Left ventricle myocardium inferior (tissue), 1 donor: ENCODE measurements at regions not wholly inside any gene's neighbourhood (a gene's known extent, or its start where the extent isn't known, plus 50 kb on each side); places are given as distances from the start of the nearest gene placed in this dataset.
A peak's percentile ranks its signal among the peaks of the same experiment; 100 is the strongest.

Experiments
- DNase-seq: peaks from one replicate; pipeline ENCODE4 v3.0.0-alpha.2; 2020
- H3K27ac ChIP-seq: fragments of 200-600 bp; replicated peaks from 2 replicates; pipeline ENCODE4 v1.8.0; 2021
- H3K27me3 ChIP-seq: fragments of 200-600 bp; 2 replicates; pipeline ENCODE4 v1.8.0; 2021; ENCODE audit warnings: low read depth
- H3K36me3 ChIP-seq: fragments of 200-600 bp; 2 replicates; pipeline ENCODE4 v1.8.0; 2021
- H3K4me1 ChIP-seq: fragments of 200-600 bp; 2 replicates; pipeline ENCODE4 v1.8.0; 2021
- H3K4me3 ChIP-seq: fragments of 200-600 bp; 2 replicates; pipeline ENCODE4 v1.8.0; 2021; ENCODE audit warnings: mild to moderate bottlenecking, moderate library complexity
- H3K9me3 ChIP-seq: fragments of 200-600 bp; replicated peaks from 2 replicates; pipeline ENCODE4 v1.8.0; 2021
- intact Hi-C: fragments of 100-400 bp; cut with micrococcal nuclease; formaldehyde crosslinking; loops from one replicate; pipeline ENCODE4 v1.11.0; 2022
- TF ChIP-seq, protein P1 (sequence below): fragments of 200-600 bp; IDR thresholded peaks from 2 replicates; pipeline ENCODE4 v1.8.0; 2021; ENCODE audit warnings: antibody characterized with exemption, mild to moderate bottlenecking, borderline replicate concordance
- donor health status: DM: no; HTN: yes; CAD: no; lungs with severe emphysema.

GRCh38 chr3:30496066-30496966 lies 110.1 kb upstream of the TGFBR2 start:
- TF ChIP-seq, protein P1, sequence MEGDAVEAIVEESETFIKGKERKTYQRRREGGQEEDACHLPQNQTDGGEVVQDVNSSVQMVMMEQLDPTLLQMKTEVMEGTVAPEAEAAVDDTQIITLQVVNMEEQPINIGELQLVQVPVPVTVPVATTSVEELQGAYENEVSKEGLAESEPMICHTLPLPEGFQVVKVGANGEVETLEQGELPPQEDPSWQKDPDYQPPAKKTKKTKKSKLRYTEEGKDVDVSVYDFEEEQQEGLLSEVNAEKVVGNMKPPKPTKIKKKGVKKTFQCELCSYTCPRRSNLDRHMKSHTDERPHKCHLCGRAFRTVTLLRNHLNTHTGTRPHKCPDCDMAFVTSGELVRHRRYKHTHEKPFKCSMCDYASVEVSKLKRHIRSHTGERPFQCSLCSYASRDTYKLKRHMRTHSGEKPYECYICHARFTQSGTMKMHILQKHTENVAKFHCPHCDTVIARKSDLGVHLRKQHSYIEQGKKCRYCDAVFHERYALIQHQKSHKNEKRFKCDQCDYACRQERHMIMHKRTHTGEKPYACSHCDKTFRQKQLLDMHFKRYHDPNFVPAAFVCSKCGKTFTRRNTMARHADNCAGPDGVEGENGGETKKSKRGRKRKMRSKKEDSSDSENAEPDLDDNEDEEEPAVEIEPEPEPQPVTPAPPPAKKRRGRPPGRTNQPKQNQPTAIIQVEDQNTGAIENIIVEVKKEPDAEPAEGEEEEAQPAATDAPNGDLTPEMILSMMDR, result no peak
- Histone ChIP-seq H3K4me1 (peaks cover 64% of the 10 kb centered on the region), H3K27ac (peak overlapping the region; percentile 80), H3K27me3 (no peaks in the 10 kb centered on the region), H3K9me3 (no peaks in the 10 kb centered on the region), H3K4me3 (no peak overlapping the region), H3K36me3 (no peaks in the 10 kb centered on the region)
- intact Hi-C loops, result no loop called here
- peak; percentile 26 for DNase-seq

DNA sequence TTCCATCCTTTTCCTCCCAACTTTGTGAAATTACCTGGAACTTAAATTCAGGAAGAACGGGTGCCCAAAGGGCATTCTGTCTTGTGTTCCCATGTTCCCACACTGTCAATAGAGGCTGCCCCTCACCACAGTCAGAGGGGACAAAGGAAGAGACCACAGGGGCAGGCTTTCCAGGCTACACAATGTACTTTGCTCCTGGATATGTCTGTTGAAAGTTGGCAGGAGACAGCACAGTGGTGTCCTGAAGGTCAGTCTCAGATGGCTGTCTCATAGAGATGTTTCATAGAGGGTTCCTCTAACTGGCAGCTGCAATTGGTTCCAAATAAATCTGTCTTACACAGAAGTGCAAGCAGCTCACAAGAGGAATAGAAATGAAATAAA lies 107.8 kb upstream of the TGFBR2 start:
- Histone ChIP-seq H3K36me3 (no peaks in the 10 kb centered on the region), H3K9me3 (no peaks in the 10 kb centered on the region), H3K27me3 (no peaks in the 10 kb centered on the region), H3K27ac (peak overlapping the region; percentile 80), H3K4me1 (peaks cover 53% of the 10 kb centered on the region), H3K4me3 (no peak overlapping the region)
- TF ChIP-seq, protein P1, result no peak
- intact Hi-C loops, result no loop called here
- no peak for DNase-seq

DNA sequence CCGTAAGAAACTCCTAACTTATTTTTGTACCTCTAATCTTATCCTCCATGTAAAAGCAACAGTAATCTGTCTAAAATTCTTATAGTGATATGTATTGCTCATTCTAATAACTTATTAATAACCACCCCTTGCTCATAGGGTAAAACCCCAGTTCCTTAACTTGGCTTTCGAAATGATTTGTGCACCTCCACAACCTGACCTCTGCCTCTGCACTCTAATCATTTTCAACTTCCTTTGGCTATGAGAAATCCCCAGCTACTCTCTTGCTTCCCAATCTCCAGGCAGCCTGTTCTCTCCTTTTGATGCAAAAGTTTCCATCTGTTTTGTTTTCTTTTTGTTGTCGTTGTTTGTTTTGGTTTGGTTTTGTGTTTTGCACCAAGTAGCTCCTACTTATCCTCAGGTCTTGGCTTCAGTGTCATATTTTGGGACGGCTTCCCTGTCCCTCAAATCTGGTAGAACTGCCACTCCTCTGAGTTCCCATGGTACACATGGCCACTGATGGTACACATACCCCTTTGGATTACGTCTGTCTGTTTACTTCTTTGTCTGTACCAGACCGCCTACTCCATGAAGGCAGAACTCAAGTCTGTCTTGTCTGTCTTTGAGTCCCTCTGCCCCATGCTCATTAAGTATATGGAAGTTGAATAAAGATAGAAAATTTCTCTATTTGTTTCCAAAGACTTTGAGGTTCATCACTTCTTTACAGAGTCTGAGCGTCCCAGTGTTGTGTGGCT lies 105.6 kb upstream of the TGFBR2 start:
- H3K27me3 ChIP-seq, result no peaks in the 10 kb centered on the region
- H3K4me1 ChIP-seq, result peaks cover 32% of the 10 kb centered on the region
- no peak overlapping the region for H3K27ac ChIP-seq
- no peaks in the 10 kb centered on the region for H3K9me3 ChIP-seq
- intact Hi-C loops, result no loop called here
- no peaks in the 10 kb centered on the region for H3K36me3 ChIP-seq
- TF ChIP-seq, protein P1, result no peak
- DNase-seq, result no peak
- H3K4me3 ChIP-seq, result no peak overlapping the region

DNA sequence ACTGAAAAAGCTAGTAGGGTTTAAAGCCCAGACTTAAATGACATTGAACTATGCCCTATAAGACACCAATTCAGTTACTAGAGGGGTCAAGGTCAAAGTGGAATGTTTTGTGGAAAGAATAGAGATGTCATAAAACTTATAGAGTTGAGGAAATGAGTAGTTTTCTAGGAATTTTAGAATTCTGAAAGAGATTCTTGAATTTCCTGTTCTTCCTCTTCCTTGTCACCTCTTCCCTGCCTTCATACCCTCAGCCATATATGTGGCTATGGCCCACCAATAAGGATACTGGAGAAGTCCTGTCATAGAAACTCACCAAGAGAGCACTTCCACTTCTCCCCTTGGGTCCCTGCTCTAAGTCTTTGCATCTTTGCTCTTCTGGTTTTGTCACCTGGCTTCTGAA lies 104.9 kb upstream of the TGFBR2 start:
- Histone ChIP-seq H3K9me3 (no peaks in the 10 kb centered on the region), H3K36me3 (no peaks in the 10 kb centered on the region), H3K27ac (no peak overlapping the region), H3K4me1 (peaks cover 25% of the 10 kb centered on the region), H3K27me3 (no peaks in the 10 kb centered on the region), H3K4me3 (no peak overlapping the region)
- no peak for DNase-seq
- intact Hi-C loops, result no loop called here
- TF ChIP-seq, protein P1, result no peak

DNA sequence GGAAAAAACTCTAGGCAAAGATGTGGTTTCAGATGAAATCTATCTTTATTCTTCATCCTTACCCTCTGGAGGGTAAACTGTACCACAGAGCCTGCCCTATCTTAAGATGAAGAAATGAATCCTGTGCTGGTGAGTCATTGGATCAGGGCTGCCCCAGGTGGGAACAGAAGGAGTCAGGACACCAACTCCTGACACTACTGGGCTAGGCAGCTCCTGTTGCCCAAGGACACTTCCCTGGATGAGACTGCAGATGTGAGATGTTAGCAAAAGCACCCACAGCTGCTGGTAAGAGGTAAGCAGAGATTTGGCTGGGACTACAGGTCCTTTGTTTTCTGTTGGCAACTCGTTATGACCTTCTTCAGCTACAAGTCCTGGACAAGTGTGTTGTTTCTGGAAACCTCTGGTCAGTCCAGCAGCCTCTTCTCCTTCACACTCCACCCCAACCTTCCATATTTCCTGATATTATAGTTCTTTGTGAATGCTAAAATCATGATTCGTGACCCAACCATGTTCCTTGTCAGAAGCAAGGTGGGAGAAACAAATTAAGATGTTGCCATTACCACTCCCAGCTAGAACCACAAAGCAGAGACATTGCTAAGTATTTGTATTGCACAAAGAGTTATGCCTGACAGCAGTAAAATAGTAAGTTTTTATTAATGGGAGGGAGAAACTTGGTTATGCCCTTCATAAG lies 104.2 kb upstream of the TGFBR2 start:
- intact Hi-C loops, result no loop called here
- Histone ChIP-seq H3K4me3 (no peak overlapping the region), H3K27ac (no peak overlapping the region), H3K4me1 (peaks cover 18% of the 10 kb centered on the region), H3K36me3 (no peaks in the 10 kb centered on the region), H3K9me3 (no peaks in the 10 kb centered on the region), H3K27me3 (no peaks in the 10 kb centered on the region)
- no peak for DNase-seq
- TF ChIP-seq, protein P1, result no peak
